Peyer's patch (tissue), 4 donors: ENCODE measurements at regions not wholly inside any gene's neighbourhood (a gene's known extent, or its start where the extent isn't known, plus 50 kb on each side); places are given as distances from the start of the nearest gene placed in this dataset.

Experiments used
- DNase-seq, 3 donors: peaks; one replicate each; pipeline ENCODE4 v3.0.0-alpha.2; 2017 to 2019
- H3K27ac ChIP-seq, 4 donors: fragments of 200-600 bp; sonication (generic); one replicate each; pipeline ENCODE4 v1.5.1; 2016 to 2019
- H3K27me3 ChIP-seq, 2 donors: fragments of 200-600 bp; sonication (generic); one replicate each; pipeline ENCODE4 v1.5.1; 2019
- H3K36me3 ChIP-seq, 3 donors: fragments of 200-600 bp; sonication (generic); one replicate each; pipeline ENCODE4 v1.5.1; 2016 to 2019
- H3K4me1 ChIP-seq, 4 donors: fragments of 200-600 bp; sonication (generic); one replicate each; pipeline ENCODE4 v1.5.1; 2016 to 2019
- H3K4me3 ChIP-seq, 4 donors: fragments of 200-600 bp; sonication (generic); 1 replicate in 3 of 4; 2 replicates in 1 of 4; pipeline ENCODE4 v1.5.1; 2016 to 2019; ENCODE audit warnings: mild to moderate bottlenecking in 1 of 4
- H3K9me3 ChIP-seq, 4 donors: fragments of 200-600 bp; sonication (generic); one replicate each; pipeline ENCODE4 v1.5.1; 2016 to 2019; ENCODE audit warnings: mild to moderate bottlenecking in 1 of 4
- POLR2A ChIP-seq, 2 donors: fragments of 450-650 bp; IDR thresholded peaks; one replicate each; pipeline ENCODE4 v1.5.1; 2017; ENCODE audit warnings: antibody characterized with exemption in 2 of 2, mild to moderate bottlenecking in 2 of 2, moderate library complexity in 2 of 2
- TF ChIP-seq, protein P1 (sequence below), 6 experiments: fragments of 450-650 bp in 4 of 6; fragments of 200-600 bp in 2 of 6; sonication (generic) in 1 of 6; IDR thresholded peaks; one replicate each; pipeline ENCODE4 v1.5.1; 2017 to 2019; ENCODE audit warnings: antibody characterized with exemption in 6 of 6, mild to moderate bottlenecking in 3 of 6, moderate library complexity in 1 of 6

DNA sequence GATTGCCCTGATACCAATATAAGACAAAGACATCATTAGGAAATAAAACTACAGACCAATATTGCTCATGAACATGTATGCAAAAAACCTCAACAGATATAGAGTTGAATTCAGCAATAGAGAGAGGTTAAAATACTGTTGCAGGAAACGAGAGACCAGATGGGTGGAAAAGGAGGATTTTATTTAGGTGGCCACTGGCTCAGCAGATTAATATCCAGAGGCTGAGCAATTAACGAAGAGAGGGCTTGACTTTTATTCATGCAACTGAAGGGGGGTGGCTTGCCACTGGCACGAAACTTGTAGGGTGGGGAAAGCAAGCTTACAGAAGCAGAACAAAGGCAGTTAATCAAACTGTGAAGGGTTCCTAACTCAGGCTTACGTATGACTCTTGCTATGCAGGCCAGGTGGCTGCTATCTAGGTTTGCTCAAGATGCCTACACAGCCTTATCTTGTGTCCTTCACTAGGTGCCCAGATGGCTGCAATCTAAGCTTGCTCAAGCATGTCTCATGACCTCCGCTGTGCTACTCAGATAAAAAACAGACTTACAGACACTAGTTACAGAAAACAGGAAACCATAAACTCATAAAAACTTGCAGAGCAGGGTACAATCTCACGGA lies 126.4 kb downstream of the MMUT start:
- TF ChIP-seq, protein P1, sequence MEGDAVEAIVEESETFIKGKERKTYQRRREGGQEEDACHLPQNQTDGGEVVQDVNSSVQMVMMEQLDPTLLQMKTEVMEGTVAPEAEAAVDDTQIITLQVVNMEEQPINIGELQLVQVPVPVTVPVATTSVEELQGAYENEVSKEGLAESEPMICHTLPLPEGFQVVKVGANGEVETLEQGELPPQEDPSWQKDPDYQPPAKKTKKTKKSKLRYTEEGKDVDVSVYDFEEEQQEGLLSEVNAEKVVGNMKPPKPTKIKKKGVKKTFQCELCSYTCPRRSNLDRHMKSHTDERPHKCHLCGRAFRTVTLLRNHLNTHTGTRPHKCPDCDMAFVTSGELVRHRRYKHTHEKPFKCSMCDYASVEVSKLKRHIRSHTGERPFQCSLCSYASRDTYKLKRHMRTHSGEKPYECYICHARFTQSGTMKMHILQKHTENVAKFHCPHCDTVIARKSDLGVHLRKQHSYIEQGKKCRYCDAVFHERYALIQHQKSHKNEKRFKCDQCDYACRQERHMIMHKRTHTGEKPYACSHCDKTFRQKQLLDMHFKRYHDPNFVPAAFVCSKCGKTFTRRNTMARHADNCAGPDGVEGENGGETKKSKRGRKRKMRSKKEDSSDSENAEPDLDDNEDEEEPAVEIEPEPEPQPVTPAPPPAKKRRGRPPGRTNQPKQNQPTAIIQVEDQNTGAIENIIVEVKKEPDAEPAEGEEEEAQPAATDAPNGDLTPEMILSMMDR (IDR thresholded peaks at IDR 0.05) = no peak
- TF ChIP-seq POLR2A (IDR thresholded peaks at IDR 0.05) = no peak
- Histone ChIP-seq H3K4me3 (no peak overlapping the region), H3K27ac (no peak overlapping the region), H3K9me3 (no peaks in the 10 kb centered on the region), H3K36me3 (no peaks in the 10 kb centered on the region), H3K4me1 (no peaks in the 10 kb centered on the region), H3K27me3 (no peaks in the 10 kb centered on the region)
- DNase-seq = no peak

DNA sequence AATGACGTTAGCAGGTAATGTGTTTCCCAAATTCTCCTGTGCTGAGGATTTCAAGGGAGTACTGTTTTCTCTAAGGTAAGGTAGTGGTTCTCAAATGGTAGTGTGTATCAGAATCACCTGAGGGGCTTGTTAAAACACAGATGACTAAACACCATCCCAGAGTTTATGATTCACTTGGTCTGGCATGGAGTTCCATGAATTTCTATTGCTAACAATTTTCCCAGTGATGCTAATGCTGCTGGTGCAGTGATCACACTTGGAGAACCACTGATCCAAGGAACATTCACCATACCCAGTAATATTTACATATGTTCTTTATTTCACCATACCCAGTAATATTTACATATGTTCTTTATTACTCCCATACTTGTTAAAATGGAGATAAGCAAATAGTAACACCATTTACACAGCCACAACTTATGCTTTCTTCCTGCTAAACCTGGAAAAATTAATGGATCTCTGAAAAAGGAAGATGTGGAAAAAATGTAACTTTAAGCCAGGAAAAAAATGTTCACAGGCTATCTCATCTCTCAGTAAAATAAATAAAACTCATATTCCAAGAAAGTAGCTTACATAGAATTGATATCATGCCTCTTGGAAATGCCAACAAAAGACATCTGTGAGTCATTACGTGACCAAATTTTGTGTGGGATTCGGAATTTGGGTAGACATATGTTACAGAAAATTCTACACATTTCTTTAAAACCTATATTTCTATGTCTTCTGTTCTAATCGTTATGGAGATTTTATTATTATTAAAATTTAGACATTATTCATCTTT lies 129.5 kb downstream of the MMUT start:
- TF ChIP-seq, protein P1 (IDR thresholded peaks at IDR 0.05) = no peak
- TF ChIP-seq POLR2A (IDR thresholded peaks at IDR 0.05) = no peak
- Histone ChIP-seq H3K4me3 (no peak overlapping the region), H3K27ac (no peak overlapping the region), H3K36me3 (no peaks in the 10 kb centered on the region), H3K9me3 (no peaks in the 10 kb centered on the region), H3K4me1 (no peaks in the 10 kb centered on the region), H3K27me3 (no peaks in the 10 kb centered on the region)
- DNase-seq = no peak

DNA sequence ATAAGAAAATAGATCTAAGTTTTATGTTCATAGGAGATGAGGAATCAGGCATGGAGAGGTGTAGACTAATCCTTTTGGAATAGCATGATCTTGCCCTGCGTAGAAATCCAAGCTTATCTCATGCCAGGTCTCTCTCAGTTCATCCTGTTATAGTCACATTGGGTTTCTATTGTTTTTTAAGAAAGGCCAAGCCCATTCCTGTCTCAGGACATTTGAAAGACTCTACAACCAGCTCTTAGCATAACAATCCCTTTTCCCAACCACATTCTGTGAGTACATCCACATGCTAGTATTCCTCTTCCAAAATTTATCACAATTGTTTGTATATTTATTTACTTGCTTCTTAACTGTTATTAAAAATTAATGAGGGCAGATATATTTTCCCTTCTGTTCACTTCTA lies 130.3 kb downstream of the MMUT start:
- Histone ChIP-seq H3K36me3 (no peaks in the 10 kb centered on the region), H3K4me1 (no peaks in the 10 kb centered on the region), H3K9me3 (no peaks in the 10 kb centered on the region), H3K4me3 (no peak overlapping the region), H3K27ac (no peak overlapping the region), H3K27me3 (no peaks in the 10 kb centered on the region)
- DNase-seq = no peak
- no peak for TF ChIP-seq POLR2A (IDR thresholded peaks at IDR 0.05)
- TF ChIP-seq, protein P1 (IDR thresholded peaks at IDR 0.05) = no peak

DNA sequence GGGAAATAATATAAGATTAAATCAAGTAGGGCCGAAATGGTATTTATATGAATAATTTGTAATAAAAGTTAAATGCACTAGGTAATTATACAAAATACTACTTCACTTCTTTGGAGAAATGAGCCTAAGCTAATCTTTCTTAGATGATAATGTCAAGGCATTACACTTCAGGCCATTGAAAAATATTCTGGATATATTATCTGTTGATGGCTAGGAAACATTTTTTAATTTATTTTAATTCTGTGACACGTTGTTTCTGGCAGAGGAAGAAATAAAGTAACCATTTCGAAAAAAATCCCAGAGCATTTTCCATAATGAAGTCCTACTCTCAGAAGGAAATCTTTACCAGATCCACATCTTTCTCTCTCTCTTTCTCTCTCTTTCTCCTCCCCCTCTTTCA lies 133.9 kb downstream of the MMUT start:
- Histone ChIP-seq H3K27ac (no peak overlapping the region), H3K27me3 (no peaks in the 10 kb centered on the region), H3K36me3 (no peaks in the 10 kb centered on the region), H3K4me3 (no peak overlapping the region), H3K9me3 (no peaks in the 10 kb centered on the region), H3K4me1 (no peaks in the 10 kb centered on the region)
- DNase-seq = no peak
- no peak for TF ChIP-seq POLR2A (IDR thresholded peaks at IDR 0.05)
- TF ChIP-seq, protein P1 (IDR thresholded peaks at IDR 0.05) = no peak

DNA sequence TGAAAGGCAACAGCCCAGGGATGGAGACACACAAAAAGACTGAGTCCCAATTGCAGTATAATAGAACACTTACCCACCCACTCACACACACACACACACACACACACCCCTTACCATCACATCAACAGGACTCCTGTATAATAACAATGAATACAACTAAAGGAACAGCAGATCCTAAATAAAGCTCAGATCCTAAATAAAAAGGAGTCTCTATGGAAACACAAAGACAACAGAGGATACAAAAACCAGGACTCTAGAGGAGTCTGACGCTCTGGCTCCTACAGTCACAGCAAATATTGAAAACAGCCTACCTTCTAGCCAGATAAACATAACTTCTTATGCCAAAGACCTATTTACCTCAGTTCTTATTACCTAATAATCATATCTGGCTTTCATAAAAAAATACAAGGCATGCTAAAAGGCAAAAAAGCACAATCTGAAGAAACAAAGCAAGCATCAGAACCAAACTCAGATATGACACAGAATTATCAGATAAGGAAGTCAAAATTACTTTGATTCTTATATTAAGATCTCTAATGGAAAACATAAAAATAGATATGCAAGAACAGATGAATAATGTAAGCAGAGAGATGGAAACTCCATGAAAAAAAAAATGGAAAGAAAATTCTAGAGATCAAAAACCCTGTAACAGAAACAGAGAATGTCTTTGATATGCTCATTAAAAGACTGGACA lies 134.9 kb downstream of the MMUT start:
- H3K27ac ChIP-seq = no peak overlapping the region
- no peaks in the 10 kb centered on the region for H3K9me3 ChIP-seq
- H3K27me3 ChIP-seq = no peaks in the 10 kb centered on the region
- DNase-seq = no peak
- no peaks in the 10 kb centered on the region for H3K36me3 ChIP-seq
- TF ChIP-seq, protein P1 (IDR thresholded peaks at IDR 0.05) = no peak
- no peak for TF ChIP-seq POLR2A (IDR thresholded peaks at IDR 0.05)
- no peak overlapping the region for H3K4me3 ChIP-seq
- no peaks in the 10 kb centered on the region for H3K4me1 ChIP-seq
